GM19438 (cell line): ENCODE measurements at regions not wholly inside any gene's neighbourhood (a gene's known extent, or its start where the extent isn't known, plus 50 kb on each side); places are given as distances from the start of the nearest gene placed in this dataset.
"Not testable (repeated sequence)": the region's sequence is repeated elsewhere in the genome, so short reads cannot be mapped to it uniquely, and the experiment has no call there.

Source experiments
- ATAC-seq: cut with Tn5 transposase; IDR thresholded peaks from one replicate; pipeline ENCODE4 v1.9.1; 2021; ENCODE audit warnings: low read depth; ENCODE audit not compliant: unreplicated experiment

- ATAC-seq = no peak
These were observed 76.9 kb upstream of the YWHAQ start for GRCh38 chr2:9707611-9708160.

- no peak for ATAC-seq
These were observed 78.1 kb upstream of the YWHAQ start for GRCh38 chr2:9708683-9709538.

- ATAC-seq = no peak
These were observed 78.9 kb upstream of the YWHAQ start for GRCh38 chr2:9709539-9710285.

GRCh38 chr2:9710311-9710710 is 79.5 kb upstream of the YWHAQ start:
- ATAC-seq = no peak

GRCh38 chr2:9712263-9712662 is 81.5 kb upstream of the YWHAQ start:
- no peak for ATAC-seq

GRCh38 chr2:9714630-9715214 is 83.9 kb upstream of the YWHAQ start:
- ATAC-seq = no peak

GRCh38 chr2:9715238-9715637 is 84.4 kb upstream of the YWHAQ start:
- ATAC-seq = no peak

GRCh38 chr2:9717886-9718451 is 87.2 kb upstream of the YWHAQ start:
- no peak for ATAC-seq

GRCh38 chr2:9720352-9721093 is 89.7 kb upstream of the YWHAQ start:
- no peak for ATAC-seq

- no peak for ATAC-seq
These were observed 90.5 kb upstream of the YWHAQ start for GRCh38 chr2:9721344-9721743.

GRCh38 chr2:9722451-9722850 is 91.7 kb upstream of the YWHAQ start:
- no peak for ATAC-seq

GRCh38 chr2:9724565-9724964 is 93.8 kb upstream of the YWHAQ start:
- no peak for ATAC-seq

- ATAC-seq = no peak
These were observed 94.3 kb upstream of the YWHAQ start for GRCh38 chr2:9725106-9725505.

GRCh38 chr2:9726016-9726415 is 95.2 kb upstream of the YWHAQ start:
- ATAC-seq = not testable (repeated sequence)

GRCh38 chr2:9730523-9730922 is 99.7 kb upstream of the YWHAQ start:
- ATAC-seq = not testable (repeated sequence)

- no peak for ATAC-seq
These were observed 102.0 kb upstream of the YWHAQ start for GRCh38 chr2:9732824-9733223.

- no peak for ATAC-seq
These were observed 103.5 kb upstream of the YWHAQ start for GRCh38 chr2:9734308-9734707.

GRCh38 chr2:9735335-9735734 is 104.5 kb upstream of the YWHAQ start:
- no peak for ATAC-seq

GRCh38 chr2:9736021-9736420 is 105.2 kb upstream of the YWHAQ start:
- no peak for ATAC-seq
